GM18907 (cell line): ENCODE measurements at regions not wholly inside any gene's neighbourhood (a gene's known extent, or its start where the extent isn't known, plus 50 kb on each side); places are given as distances from the start of the nearest gene placed in this dataset.
"Not testable (repeated sequence)": the region's sequence is repeated elsewhere in the genome, so short reads cannot be mapped to it uniquely, and the experiment has no call there.

ENCODE experiments used
- ATAC-seq: cut with Tn5 transposase; IDR thresholded peaks from one replicate; pipeline ENCODE4 v1.9.1; 2021; ENCODE audit warnings: mild to moderate bottlenecking, moderate library complexity; ENCODE audit not compliant: unreplicated experiment

DNA sequence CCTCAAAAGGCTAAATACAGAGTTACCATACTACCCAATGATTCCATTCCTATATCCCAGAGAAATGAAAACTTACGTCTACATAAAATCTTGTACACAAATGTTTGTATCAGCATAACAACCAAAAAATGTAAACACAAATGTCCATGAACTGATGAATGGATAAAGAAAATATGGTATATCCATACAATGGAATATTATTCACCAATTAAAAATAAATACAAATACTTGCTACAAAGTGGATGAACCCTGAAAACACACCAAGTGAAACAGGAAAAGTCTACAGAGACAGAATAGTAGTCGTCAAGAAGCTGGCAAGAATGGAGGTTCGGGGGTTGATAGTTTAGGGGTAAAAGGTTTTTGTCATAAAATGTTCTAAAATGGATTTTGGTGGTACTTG, 54.0 kb upstream of the ANKRD28 start:
- no peak for ATAC-seq

DNA sequence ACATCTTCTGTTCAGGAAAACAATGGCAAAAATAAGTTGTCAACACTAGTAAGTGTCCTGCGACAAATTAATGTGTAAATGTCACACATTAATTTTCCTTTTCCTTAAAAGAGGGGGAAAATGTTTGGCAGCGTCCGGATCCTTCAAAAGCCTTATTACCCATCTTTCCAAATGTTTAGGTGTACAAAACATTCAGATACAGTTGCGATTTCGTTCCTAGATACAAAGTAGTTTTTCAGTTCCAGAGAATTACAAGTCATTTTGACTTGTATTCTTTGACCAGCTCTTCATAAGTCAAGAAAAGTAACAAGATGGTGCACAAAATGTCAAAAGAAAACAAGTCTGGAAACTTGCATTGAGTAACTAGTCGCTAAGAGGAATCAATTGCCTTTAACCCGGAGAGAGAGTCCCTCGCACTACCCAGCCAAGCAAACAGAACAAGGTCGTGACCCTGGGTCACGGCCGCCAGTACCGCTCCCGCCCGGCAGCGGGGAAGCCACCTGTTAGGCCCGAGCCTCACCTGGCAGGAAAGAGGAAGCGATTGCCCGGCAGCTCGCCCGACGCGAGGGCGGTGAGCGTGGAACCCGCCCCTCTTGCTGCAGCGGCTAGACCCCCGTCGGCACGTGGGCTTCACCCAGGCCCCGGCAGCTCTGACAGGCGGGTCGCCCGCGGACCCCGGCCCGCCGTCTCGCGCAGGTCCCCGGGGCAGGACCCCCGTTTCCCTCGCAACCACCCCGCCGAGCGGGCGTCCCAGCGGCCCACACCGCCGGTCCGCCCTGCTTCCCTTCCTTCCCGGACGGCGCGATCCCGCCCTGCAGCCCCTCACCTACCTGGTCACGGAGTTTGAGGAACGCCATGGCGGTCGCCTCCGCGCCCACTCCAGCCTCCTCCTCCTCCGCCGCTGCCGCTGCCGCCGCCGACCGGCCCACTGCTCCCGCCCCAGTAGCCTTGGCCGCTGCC, 61.0 kb upstream of the ANKRD28 start:
- ATAC-seq: peak; percentile 75

DNA sequence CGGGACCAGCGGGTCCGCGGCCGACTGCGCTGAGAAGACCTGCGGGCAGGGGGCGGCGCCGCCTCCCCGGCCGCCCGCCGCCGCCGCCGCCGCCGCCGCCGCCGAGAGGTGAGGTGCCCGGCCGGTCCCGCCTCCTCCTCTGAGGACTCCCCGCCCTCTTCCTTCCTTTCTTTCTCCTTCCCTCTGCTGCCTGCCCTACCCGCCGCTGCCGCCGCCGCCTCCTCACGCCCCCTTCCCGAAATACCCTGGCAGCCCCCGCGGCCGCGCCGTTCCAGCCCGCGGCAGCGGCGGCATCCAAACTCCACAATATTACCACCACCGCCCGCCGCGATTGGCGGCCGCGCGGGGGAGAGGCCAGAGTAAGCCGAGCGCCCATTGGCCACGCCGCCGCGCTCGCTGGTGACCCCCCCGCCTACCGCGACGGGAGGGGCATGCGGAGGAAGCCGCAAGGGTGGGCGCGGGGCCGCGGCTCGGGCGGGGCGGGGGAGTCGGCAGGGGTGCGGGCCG, 61.8 kb upstream of the ANKRD28 start:
- ATAC-seq: peak; percentile 89

DNA sequence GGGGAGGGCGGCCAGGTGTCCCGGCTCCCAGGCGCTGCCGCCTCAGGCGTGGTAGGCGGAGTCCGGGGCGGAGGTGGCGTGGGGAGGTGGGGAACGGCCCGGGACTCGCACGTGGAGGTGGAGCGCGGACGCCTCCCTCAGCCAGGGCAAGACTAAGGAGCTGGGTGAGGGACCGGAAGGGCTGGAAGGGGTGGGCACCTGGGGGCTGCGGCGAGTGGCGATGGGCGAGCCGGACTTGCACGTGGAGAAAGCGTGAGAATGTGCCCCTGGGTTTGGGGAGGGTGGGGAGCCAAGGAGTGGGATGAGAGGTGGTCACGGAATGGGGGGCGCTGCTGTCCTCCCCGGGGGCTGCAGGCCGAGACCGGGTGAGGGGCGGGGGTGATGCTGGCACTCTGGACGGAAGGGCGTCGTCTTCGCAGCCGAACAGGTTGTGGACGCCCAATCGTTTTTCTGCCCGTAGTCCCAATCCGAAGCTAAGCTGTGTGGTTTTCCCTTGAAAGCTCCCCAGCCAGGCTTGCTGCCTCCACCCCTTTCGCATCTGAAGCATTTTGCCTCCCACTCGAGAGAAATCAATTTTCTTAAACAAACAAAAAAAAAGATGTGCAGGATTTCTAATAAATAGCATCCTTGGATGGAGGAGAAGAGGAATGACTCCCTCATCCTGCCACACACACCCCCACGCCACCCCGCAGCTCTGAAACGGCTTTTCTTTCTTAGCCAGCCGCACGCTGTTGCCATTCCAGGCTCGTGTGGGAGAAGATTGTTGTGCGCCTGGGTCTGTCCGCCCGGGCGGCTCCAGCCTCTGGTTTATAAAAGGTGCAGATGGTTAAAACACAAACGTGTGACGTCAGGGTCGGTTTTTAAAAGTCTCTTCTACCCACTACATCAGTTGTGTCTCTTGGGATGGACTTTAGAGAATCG, 62.5 kb upstream of the ANKRD28 start:
- ATAC-seq: peak; percentile 56

DNA sequence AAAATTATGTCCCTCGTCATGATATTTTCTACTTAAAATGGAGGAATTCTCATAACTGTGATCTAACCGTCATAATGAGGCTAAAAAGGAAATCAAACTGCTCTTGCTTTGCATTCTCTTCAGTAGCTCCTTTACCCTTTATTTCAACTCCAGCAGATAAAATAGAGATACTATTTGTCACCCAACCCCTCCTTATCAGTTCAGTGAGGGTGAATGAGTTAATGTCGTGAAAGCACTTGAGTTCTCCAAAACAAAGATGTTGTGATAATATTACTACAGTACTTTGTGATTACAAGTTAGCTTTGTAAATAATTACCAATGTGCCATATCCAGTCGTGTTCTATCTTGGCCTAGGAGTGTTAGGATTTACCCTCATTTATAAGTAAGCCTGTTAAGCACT, 63.4 kb upstream of the ANKRD28 start:
- ATAC-seq: no peak

DNA sequence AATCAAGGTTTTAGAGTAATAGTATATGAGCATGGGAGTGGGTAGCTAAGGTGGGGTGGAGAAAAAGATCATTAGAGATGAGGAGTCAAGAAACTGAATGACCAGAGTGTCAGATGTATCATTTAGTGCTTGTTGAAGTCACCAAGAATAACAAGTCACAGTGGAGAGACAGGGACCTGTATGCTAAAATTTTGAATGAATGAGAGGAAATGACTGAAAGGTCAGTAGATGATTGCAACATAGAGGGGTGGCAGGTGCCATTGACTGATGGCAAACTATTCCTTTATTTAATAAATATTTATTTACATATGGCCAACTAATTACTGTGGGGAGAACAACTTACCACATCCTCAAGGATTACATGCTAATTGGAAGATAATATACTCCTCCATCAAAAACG, 75.0 kb upstream of the ANKRD28 start:
- ATAC-seq: no peak

DNA sequence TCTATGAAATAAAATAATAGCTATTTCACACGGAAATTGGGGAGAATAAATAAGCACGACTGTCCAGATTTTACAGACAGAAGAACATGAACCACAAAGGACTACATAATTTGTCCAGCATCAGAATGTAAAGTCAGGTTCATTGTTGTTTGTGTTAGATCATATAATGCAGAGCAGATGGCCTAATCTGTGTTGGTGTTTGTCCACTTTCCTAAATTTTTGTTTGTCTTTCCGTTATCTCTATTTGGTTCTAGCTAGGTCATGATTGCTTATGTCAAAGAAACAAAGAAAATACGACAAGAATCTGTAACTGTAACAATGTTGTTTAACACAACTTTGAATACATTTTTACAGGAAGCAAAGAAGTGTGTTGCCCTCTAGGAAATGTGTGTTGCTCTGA, 75.6 kb upstream of the ANKRD28 start:
- no peak for ATAC-seq

DNA sequence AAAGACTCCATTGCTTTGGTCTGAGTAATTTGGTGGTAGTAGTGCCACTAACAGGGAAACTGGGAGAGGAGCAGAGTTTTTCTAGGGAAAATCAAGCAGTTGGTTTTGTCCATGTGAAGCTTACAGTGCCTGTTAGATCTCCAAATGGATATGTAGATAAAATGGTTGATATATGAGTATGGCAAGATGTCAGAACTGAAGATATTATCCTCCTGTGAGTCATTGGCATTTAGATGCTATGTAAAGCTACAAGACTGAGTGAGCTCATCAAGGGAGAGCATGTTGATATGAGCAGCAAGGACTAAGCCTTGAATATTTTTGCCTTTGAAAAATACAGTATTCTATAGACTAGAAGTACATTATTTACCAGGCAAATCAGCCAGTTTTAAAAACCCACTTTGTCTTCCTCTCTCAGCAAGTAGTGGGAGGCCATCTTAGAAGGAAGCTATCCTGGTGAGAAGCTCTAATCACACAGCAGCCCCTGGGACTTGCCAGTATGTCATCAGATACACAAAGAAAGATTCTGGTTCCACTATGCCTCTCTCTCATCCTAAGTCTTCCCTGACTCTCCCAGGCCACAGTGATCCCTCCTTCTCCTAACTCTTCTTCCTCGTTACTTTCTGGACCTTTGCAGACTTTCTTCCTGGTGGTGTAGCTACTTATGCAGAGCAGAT, 77.4 kb upstream of the ANKRD28 start:
- ATAC-seq: no peak

DNA sequence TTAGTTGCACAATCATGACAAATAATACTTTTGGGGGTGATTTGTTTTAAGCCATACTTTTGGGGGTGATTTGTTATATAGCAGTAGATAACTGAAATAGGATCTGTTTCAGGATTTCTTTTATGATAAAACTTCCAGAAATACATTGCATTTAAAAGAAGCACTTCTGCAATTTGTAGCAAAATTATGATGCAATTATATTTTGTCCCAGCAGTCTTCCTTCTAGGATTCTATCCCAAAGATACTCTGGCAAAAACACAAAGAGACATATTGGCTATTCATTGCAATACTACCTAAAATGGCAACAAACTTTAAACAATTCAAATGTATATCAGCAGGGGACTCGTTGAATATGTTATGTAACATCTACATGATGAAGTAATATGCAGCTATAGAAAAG, 78.9 kb upstream of the ANKRD28 start:
- no peak for ATAC-seq

DNA sequence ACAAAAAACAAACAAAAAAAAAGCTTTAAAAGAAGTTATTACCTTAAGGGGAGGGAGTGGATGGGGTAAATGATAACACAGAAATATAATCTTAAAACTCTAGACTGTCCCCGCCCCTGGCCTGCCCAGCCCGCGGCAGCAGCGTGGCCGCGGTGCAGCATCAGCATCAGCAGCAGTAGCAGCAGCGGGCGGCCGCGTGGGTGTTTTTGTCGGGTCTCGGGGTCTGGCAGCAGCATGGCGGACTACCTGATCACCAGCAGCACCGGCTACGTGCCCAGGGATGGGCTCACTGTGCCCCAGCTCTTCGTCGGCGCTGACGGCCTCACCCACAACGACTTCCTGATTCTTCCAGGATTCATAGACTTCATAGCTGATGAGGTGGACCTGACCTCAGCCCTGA, 80.0 kb upstream of the ANKRD28 start:
- ATAC-seq: no peak

DNA sequence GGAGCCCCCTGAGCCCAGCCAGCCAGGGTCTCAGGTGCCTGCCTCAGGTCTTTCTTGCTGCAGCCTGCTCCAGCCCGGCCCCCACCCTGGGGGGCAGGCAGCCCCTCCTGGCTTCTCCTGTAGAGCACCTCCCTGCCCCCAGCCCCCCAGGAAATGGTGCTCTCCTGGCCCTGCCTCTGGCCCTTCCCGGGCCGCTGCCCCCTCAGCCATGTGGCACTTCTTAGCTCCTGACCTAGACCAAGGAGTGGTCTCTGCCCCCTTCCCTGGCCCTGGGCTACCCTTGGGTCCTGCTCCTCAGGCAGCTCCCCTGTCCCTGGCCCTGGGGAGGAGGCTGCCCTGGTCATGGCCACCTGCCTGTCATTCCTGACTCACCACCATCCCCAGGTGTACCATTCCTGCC, 82.0 kb upstream of the ANKRD28 start:
- not testable (repeated sequence) for ATAC-seq

DNA sequence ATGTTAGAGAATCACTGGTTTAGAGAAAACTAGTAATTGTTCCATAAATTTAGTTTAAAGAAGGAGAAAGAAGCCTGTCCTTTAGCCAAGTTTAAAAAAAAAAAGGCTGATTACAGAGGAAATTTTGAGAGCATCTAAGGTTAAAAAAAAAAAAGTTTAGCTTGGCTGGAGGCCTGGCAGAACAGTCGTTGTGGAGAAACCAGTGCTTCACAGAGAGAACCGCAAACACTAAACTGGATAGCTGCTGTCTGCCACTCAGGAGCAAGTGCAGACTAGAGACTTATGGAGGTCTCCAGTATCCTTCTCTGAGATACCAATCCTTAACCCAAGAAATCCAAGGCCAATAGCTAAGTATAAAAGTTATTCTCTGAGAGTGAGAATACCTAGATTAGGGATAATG, 84.8 kb upstream of the ANKRD28 start:
- no peak for ATAC-seq

DNA sequence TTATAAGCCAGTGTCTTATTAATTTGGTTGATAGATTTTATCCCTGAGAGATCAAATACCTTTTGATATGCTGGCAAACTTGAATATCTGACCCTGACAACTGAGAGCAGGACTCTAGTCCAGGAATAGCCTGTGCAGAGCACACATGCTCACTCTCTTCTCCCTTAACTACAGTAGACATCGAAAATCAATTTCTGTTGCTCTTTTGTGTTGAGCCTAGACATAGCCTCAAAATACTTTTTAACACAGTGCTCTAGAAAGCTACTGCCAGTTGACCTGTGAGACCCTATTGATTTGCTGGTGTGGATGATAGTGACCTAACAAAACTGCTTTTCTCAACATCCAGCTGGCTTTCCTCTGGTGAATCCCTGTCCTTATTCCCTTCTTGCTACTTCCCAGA, 86.4 kb upstream of the ANKRD28 start:
- ATAC-seq: no peak

DNA sequence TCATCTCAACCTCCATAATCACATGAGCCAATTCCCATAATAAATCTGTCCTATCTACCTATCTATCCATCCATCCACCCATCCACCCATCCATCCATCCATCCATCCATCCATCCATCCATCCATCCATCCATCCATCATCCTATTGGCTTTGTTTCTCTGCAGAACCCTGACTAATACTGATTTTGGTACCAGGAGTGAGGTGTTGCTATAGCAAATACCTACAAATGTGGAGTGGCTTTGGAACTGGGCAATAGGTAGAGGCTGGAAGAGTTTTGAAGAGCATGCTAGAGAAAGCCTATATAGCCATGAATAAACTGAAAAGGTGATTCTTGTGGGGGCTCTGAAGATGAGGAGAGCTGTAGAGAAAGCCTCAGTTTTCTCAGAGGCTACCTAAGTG, 88.7 kb upstream of the ANKRD28 start:
- ATAC-seq: no peak

DNA sequence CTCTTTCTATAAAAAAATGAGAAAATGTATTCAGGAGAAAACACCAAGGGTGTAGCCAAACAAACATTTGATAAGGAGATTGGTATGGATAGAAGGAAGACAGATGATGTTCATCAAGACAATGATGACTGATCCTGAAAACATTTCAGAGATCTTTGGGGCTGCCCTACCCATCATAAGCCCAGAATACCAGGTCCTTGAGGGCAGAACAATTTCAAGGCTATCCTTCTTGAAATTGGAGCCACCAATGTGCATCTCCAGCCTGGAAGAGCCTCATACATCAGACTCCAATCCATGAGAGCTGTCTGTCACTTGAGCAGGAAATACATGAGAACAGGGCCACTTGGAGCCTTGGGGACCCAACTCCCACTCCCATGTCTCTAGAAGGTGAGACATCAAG, 89.5 kb upstream of the ANKRD28 start:
- ATAC-seq: no peak

DNA sequence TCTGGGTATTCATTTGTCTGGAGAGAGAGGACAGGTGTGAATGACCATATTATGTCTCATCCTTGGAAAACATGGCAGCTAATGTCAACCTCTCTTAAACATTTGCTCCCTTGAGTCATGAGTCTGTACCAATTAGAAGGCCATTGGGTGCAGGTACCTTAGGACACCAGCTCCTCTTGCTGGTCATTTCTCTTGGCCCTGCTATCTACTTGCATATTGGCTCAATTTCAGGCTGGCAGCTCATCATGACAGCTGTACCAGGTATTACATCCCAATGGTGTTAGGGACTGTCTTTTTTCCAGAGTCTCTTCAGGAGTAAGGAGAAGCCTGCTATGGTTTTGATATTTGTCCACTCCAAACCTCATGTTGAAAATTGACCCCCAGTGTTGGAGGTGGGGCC, 92.2 kb upstream of the ANKRD28 start:
- ATAC-seq: no peak

DNA sequence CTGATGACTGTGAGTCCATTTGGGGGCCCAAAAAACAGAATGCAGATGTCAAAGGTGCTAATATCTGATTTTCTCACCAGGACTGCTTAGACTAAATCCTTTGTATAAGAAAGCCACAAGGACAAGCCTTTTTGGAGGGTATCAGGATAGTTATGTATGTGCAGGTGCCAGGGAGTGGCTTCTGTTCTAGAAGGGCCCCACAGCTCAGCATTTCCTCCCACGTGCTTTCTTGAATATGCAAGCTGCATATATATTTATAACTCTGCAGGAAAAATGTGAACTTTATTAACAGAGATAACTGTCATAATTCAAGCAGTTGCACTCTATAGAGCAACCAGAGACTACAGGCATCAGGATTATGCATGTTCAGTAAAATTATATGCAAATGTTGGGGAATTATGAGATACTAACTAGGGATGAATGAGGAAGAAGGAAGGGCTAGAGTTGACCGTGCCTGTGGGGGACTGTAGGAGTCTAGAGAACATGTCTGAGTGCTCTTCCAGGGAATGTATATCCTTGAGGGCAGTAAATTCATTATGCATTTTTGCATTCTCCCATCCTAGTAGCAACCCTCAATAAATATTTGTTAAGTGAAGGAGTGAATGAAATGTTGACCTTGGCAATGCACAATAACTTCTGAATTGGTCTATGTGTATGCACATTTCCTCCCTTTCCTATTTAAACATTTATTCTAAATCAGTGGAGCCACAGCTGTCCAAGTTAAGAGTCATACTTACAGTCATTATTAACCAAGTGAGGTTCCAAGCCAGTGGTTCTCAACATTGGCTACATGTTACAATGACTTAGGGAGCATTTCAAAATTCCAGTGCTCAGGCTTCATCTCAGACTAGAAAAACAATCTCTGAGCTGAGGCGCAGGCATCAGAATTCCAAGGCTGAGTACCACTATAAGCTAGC, 94.8 kb upstream of the ANKRD28 start:
- no peak for ATAC-seq

DNA sequence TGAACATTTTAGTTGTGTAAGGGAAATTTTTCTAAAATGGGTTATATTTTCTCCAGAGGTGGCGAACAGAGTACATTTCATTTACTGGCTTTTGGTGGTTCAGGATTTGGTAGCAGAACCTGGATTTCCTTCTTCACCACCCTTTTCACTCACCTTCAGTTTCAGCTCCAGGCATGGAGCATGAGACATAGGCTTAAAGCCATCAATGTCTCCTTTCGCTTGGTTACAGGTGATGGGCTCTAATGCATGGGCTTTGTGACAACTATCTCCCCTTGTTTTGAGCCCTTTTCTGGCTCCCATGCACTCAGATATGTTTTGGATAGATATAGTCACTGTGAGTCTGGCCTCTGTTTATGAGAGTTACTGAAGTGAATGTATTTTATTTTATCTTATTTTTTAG, 96.6 kb upstream of the ANKRD28 start:
- no peak for ATAC-seq

DNA sequence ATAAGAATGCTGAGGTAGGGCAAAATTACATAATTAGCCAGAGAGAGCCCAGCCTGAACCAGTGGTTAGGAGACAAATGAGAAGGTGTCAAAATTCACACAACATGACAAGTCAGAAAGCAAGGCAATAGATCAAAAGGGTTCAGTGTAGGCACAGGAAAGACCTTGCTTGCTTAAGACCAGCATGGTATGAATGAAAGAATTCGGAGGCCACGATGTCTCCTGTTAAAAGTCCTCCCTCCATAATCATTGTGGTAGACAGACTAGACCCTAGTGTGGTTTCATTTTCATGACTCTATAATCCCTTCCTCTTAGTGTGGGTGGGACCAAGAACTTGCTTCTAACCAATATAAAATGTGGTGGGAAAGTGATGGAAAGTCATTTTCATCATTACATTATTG, 98.7 kb upstream of the ANKRD28 start:
- ATAC-seq: no peak

DNA sequence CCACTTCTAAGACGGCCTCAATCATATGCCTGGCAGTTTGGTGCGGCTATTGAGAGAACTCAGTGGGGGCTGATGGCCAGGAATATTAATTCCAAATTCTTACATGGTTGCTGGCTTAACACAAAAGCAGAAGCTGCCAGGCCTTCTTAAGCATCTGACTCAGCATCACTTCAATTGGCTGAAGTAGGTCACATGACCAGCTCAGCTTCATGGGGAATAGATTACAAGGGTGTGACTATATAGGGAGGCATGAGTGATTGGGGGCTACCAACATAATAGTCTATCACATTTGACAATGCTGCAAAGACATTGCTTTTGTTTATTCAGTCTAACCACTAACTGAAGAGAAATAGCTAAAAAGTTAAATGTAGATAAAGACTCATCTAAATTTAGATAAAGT, 101.6 kb upstream of the ANKRD28 start:
- ATAC-seq: no peak
